Gastroesophageal sphincter (tissue), 3 donors: ENCODE measurements at regions not wholly inside any gene's neighbourhood (a gene's known extent, or its start where the extent isn't known, plus 50 kb on each side); places are given as distances from the start of the nearest gene placed in this dataset.

Source experiments
- POLR2A ChIP-seq, 2 donors: fragments of 450-650 bp; IDR thresholded peaks; one replicate each; pipeline ENCODE4 v1.6.1; 2017; ENCODE audit warnings: antibody characterized with exemption in 2 of 2, mild to moderate bottlenecking in 2 of 2, moderate library complexity in 1 of 2
- TF ChIP-seq, protein P1 (sequence below), 4 experiments: fragments of 200-600 bp in 2 of 4; fragments of 450-650 bp in 2 of 4; sonication (generic) in 1 of 4; IDR thresholded peaks; one replicate each; pipeline ENCODE4 v1.5.1; 2017 to 2019; ENCODE audit warnings: antibody characterized with exemption in 4 of 4, mild to moderate bottlenecking in 2 of 4, moderate library complexity in 2 of 4

DNA sequence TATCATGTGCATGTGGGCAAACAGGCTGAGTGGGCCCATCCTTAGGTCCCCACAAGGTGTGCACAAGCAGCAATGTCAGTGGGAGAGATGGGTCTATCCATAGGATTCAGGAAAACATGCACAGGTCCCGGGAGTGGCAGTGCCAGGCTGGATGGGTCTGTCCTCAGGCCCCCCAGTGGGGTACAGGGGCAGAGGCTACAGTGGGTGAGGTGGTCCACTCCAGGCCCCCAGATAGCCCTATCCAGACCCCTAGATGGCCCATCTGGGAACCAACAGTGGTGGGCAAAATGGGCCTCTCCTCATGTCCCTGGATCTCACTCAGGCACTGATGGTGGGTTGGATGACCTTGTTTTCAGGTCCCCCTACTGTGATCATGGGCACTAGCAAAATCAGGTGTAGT lies 277.8 kb upstream of the SYT1 start:
- TF ChIP-seq, protein P1, sequence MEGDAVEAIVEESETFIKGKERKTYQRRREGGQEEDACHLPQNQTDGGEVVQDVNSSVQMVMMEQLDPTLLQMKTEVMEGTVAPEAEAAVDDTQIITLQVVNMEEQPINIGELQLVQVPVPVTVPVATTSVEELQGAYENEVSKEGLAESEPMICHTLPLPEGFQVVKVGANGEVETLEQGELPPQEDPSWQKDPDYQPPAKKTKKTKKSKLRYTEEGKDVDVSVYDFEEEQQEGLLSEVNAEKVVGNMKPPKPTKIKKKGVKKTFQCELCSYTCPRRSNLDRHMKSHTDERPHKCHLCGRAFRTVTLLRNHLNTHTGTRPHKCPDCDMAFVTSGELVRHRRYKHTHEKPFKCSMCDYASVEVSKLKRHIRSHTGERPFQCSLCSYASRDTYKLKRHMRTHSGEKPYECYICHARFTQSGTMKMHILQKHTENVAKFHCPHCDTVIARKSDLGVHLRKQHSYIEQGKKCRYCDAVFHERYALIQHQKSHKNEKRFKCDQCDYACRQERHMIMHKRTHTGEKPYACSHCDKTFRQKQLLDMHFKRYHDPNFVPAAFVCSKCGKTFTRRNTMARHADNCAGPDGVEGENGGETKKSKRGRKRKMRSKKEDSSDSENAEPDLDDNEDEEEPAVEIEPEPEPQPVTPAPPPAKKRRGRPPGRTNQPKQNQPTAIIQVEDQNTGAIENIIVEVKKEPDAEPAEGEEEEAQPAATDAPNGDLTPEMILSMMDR (IDR thresholded peaks at IDR 0.05): no peak
- TF ChIP-seq POLR2A (IDR thresholded peaks at IDR 0.05): no peak
